ENCODE measurements at regions not wholly inside any gene's neighbourhood (a gene's known extent, or its start where the extent isn't known, plus 50 kb on each side); places are given as distances from the start of the nearest gene placed in this dataset.

DNA sequence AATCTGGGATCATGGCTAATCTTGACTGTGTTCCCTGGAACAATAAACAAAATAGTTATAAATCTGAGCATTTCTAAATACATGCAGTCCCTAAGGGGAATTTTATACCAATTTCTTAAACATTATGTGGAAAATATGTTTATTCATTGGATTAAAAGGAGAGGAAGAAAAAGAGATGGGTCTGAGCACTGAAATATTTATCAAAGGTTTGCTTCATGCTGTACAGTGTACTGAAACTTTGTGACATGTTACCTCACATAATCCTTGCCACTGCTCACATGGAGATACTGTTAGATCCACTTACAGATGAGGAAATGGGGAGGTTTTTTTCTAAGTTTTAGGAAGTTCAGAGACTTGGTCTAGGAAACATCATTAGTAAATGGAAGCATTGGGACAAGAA, 443.6 kb downstream of the SPRY1 start:
- Histone ChIP-seq H2AFZ (ENCODE audit: low read length) (no peak overlapping the region), H3K4me3 (ENCODE audit: low read length) (no peak overlapping the region), H3K9me3 (replicated peaks; ENCODE audit: insufficient read depth, low read length) (no peaks in the 10 kb centered on the region), H3K4me2 (ENCODE audit: low read depth, low read length) (no peak overlapping the region), H4K20me1 (ENCODE audit: insufficient read depth, low read length) (no peaks in the 10 kb centered on the region), H3K27me3 (replicated peaks; ENCODE audit: insufficient read depth, low read length) (no peaks in the 10 kb centered on the region), H3F3A (ENCODE audit: insufficient read depth, low read length) (peaks cover 16% of the 10 kb centered on the region), H3K36me3 (replicated peaks; ENCODE audit: insufficient read depth, low read length) (no peaks in the 10 kb centered on the region), H3K4me1 (ENCODE audit: low read length) (peaks cover 15% of the 10 kb centered on the region), H3K9ac (ENCODE audit: low read length) (no peak overlapping the region), H3K27ac (ENCODE audit: low read length) (no peak overlapping the region), H3K9me2 (replicated peaks; ENCODE audit: insufficient read depth, low read length) (no peaks in the 10 kb centered on the region), H3K79me2 (ENCODE audit: low read length) (no peaks in the 10 kb centered on the region)
- TF ChIP-seq EZH2 (optimal IDR thresholded peaks at IDR 0.05; ENCODE audit: low read depth, low read length) (no peak), EZH2phosphoT487 (IDR thresholded peaks at IDR 0.05; ENCODE audit: low read length) (no peak), CTCF (IDR thresholded peaks at IDR 0.05; ENCODE audit: low read length) (no peak)
- no peak for DNase-seq

DNA sequence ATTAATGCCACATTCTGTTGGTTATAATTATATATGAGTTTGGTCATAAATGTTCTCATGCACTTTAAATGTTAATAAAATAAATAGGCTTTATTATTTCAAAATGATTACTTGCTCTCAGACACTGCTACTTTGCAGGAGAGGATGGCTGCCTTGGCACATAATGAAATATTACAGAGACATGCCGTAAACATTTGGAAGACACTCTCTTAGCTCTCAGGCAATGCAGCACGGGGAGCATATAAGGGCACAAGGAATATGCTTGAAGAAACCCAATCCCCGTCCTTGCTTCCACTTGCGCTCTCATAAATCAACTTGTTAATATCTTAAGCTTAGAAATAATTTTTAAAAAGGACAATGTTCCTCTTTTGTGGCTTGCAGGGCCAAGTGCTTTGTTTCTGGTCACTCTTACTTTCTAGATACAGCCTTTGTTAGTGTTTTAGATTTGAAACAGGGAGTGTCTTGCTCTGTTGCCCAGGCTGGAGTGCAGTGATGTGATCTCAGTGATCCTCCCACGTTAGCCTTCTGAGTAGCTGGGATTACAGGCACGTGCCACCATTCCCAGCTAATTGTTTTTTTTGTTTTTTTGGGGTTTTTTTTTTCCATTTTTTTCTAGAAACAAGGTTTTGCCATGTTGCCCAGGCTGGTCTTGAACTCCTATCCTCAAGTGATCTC, 445.0 kb downstream of the SPRY1 start:
- H3K27ac ChIP-seq (ENCODE audit: low read length), result no peak overlapping the region
- no peaks in the 10 kb centered on the region for H3K9me2 ChIP-seq (replicated peaks; ENCODE audit: insufficient read depth, low read length)
- H3K9ac ChIP-seq (ENCODE audit: low read length), result no peak overlapping the region
- DNase-seq, result no peak
- no peak for TF ChIP-seq CTCF (IDR thresholded peaks at IDR 0.05; ENCODE audit: low read length)
- no peak for TF ChIP-seq EZH2phosphoT487 (IDR thresholded peaks at IDR 0.05; ENCODE audit: low read length)
- no peak for TF ChIP-seq EZH2 (optimal IDR thresholded peaks at IDR 0.05; ENCODE audit: low read depth, low read length)
- H3K79me2 ChIP-seq (ENCODE audit: low read length), result no peaks in the 10 kb centered on the region
- H3K4me2 ChIP-seq (ENCODE audit: low read depth, low read length), result no peak overlapping the region
- no peaks in the 10 kb centered on the region for H3K36me3 ChIP-seq (replicated peaks; ENCODE audit: insufficient read depth, low read length)
- H3K4me3 ChIP-seq (ENCODE audit: low read length), result no peak overlapping the region
- H3K27me3 ChIP-seq (replicated peaks; ENCODE audit: insufficient read depth, low read length), result no peaks in the 10 kb centered on the region
- H4K20me1 ChIP-seq (ENCODE audit: insufficient read depth, low read length), result no peaks in the 10 kb centered on the region
- H3K9me3 ChIP-seq (replicated peaks; ENCODE audit: insufficient read depth, low read length), result no peaks in the 10 kb centered on the region
- H2AFZ ChIP-seq (ENCODE audit: low read length), result no peak overlapping the region
- peaks cover 14% of the 10 kb centered on the region for H3F3A ChIP-seq (ENCODE audit: insufficient read depth, low read length)
- peaks cover 15% of the 10 kb centered on the region for H3K4me1 ChIP-seq (ENCODE audit: low read length)

- H3K36me3 ChIP-seq (replicated peaks; ENCODE audit: insufficient read depth, low read length), result no peaks in the 10 kb centered on the region
- H3K79me2 ChIP-seq (ENCODE audit: low read length), result no peaks in the 10 kb centered on the region
- no peak for DNase-seq
- no peaks in the 10 kb centered on the region for H3K9me3 ChIP-seq (replicated peaks; ENCODE audit: insufficient read depth, low read length)
- H2AFZ ChIP-seq (ENCODE audit: low read length), result no peak overlapping the region
- H3K27ac ChIP-seq (ENCODE audit: low read length), result no peak overlapping the region
- TF ChIP-seq CTCF (IDR thresholded peaks at IDR 0.05; ENCODE audit: low read length) (no peak), EZH2phosphoT487 (IDR thresholded peaks at IDR 0.05; ENCODE audit: low read length) (no peak), EZH2 (optimal IDR thresholded peaks at IDR 0.05; ENCODE audit: low read depth, low read length) (no peak)
- no peak overlapping the region for H3K4me3 ChIP-seq (ENCODE audit: low read length)
- H3F3A ChIP-seq (ENCODE audit: insufficient read depth, low read length), result 0 out of 2 replicates have a peak, but pooled peaks cover 3% of the 10 kb centered on the region
- H4K20me1 ChIP-seq (ENCODE audit: insufficient read depth, low read length), result no peaks in the 10 kb centered on the region
- H3K4me1 ChIP-seq (ENCODE audit: low read length), result peaks cover 5% of the 10 kb centered on the region; the same call in 1 of the 2 replicates
- H3K9me2 ChIP-seq (replicated peaks; ENCODE audit: insufficient read depth, low read length), result no peaks in the 10 kb centered on the region
- H3K27me3 ChIP-seq (replicated peaks; ENCODE audit: insufficient read depth, low read length), result no peaks in the 10 kb centered on the region
- no peak overlapping the region for H3K4me2 ChIP-seq (ENCODE audit: low read depth, low read length)
- no peak overlapping the region for H3K9ac ChIP-seq (ENCODE audit: low read length)
Measured at GRCh38 chr4:123843137-123843536, 446.5 kb downstream of the SPRY1 start.

Measured in MM.1S (cell line).